ENCODE measurements at regions not wholly inside any gene's neighbourhood (a gene's known extent, or its start where the extent isn't known, plus 50 kb on each side); places are given as distances from the start of the nearest gene placed in this dataset.

DNA sequence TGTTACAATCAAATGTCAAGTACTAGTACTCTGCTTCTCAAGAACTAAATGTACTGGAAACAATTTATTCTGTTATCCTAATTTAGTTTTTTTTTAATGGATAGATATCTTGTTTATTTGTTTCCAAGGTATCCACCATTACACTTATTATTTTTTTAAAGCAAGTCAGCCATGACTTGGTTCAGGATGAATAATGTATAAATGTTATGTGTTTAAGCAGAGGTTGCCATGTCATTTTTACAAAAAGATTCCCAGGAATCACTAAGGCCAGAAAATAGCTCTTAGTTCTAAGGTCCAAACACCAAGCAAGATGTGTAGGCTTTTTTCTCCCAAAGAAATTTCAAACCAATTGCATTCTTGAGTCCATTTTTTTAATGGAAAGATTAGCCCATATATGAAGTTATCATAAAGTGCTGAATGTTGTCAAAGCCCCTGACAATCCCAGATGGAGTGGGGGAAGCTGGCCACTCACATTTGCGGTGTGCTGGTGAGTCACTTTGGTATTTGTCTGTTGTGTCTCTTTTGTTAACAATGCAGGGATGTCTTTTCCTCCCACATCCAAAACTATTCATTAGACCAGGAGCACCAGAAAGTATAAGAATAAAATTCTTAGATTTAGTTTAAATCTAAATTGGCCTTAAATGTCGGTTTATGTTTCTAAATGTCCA is 158.9 kb downstream of the COL6A3 start:
- no peak overlapping the region for H3K4me3 ChIP-seq (ENCODE audit: insufficient read length, low read depth)
- H3K9me3 ChIP-seq (ENCODE audit: insufficient read depth, low read length): no peaks in the 10 kb centered on the region
- no peaks in the 10 kb centered on the region for H3K4me1 ChIP-seq (ENCODE audit: insufficient read depth, insufficient read length)
- no peaks in the 10 kb centered on the region for H3K36me3 ChIP-seq (ENCODE audit: insufficient read depth, insufficient read length, low read length)
- TF ChIP-seq SUZ12 (IDR thresholded peaks at IDR 0.05; ENCODE audit: extremely low read depth, insufficient read depth, insufficient read length) (no peak), ZNF274 (IDR thresholded peaks at IDR 0.05; ENCODE audit: low read depth, low read length) (no peak), YY1 (IDR thresholded peaks at IDR 0.05; ENCODE audit: insufficient read depth, insufficient read length) (no peak)
- DNase-seq (ENCODE audit: low read depth, low spot score): no peak
- no peak overlapping the region for H3K9ac ChIP-seq (ENCODE audit: insufficient read length, low read depth)
- H3K27me3 ChIP-seq (ENCODE audit: insufficient read depth, insufficient read length): no peaks in the 10 kb centered on the region

GRCh38 chr2:237256887-237257286 is 157.1 kb downstream of the COL6A3 start:
- no peak overlapping the region for H3K9ac ChIP-seq (ENCODE audit: insufficient read length, low read depth)
- no peaks in the 10 kb centered on the region for H3K36me3 ChIP-seq (ENCODE audit: insufficient read depth, insufficient read length, low read length)
- no peak for DNase-seq (ENCODE audit: low read depth, low spot score)
- no peaks in the 10 kb centered on the region for H3K4me1 ChIP-seq (ENCODE audit: insufficient read depth, insufficient read length)
- H3K27me3 ChIP-seq (ENCODE audit: insufficient read depth, insufficient read length): no peaks in the 10 kb centered on the region
- TF ChIP-seq YY1 (IDR thresholded peaks at IDR 0.05; ENCODE audit: insufficient read depth, insufficient read length): no peak
- no peak for TF ChIP-seq ZNF274 (IDR thresholded peaks at IDR 0.05; ENCODE audit: low read depth, low read length)
- no peak for TF ChIP-seq SUZ12 (IDR thresholded peaks at IDR 0.05; ENCODE audit: extremely low read depth, insufficient read depth, insufficient read length)
- H3K9me3 ChIP-seq (ENCODE audit: insufficient read depth, low read length): no peaks in the 10 kb centered on the region
- H3K4me3 ChIP-seq (ENCODE audit: insufficient read length, low read depth): no peak overlapping the region

DNA sequence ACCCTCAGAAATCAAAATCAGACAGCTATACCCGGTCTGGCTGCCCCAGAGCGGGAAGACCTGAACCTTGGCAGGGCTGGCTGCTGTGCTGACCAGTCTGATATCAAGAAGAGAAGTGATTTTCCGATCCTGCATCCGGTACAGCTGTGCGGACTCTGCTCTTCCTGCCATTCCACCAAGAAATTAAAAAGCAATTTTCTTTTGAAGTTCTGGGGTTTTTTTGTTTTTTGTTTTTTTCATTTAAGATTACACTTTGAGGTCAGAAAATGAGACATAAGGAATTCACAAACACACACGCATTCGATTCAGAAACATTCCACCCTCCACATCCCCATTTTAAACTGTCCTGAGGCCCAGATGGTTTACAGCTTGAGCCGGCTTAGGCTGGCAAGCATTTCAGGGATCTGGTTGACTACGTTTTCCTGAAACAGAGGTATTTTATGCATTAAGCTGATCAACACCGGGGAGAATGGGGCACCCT is 156.5 kb downstream of the COL6A3 start:
- Histone ChIP-seq H3K4me3 (ENCODE audit: insufficient read length, low read depth) (no peak overlapping the region), H3K9ac (ENCODE audit: insufficient read length, low read depth) (no peak overlapping the region), H3K9me3 (ENCODE audit: insufficient read depth, low read length) (no peaks in the 10 kb centered on the region), H3K36me3 (ENCODE audit: insufficient read depth, insufficient read length, low read length) (no peaks in the 10 kb centered on the region), H3K27me3 (ENCODE audit: insufficient read depth, insufficient read length) (no peaks in the 10 kb centered on the region), H3K4me1 (ENCODE audit: insufficient read depth, insufficient read length) (no peaks in the 10 kb centered on the region)
- no peak for TF ChIP-seq ZNF274 (IDR thresholded peaks at IDR 0.05; ENCODE audit: low read depth, low read length)
- no peak for TF ChIP-seq SUZ12 (IDR thresholded peaks at IDR 0.05; ENCODE audit: extremely low read depth, insufficient read depth, insufficient read length)
- no peak for TF ChIP-seq YY1 (IDR thresholded peaks at IDR 0.05; ENCODE audit: insufficient read depth, insufficient read length)
- DNase-seq (ENCODE audit: low read depth, low spot score): no peak

- Histone ChIP-seq H3K4me1 (ENCODE audit: insufficient read depth, insufficient read length) (no peaks in the 10 kb centered on the region), H3K27me3 (ENCODE audit: insufficient read depth, insufficient read length) (no peaks in the 10 kb centered on the region), H3K9ac (ENCODE audit: insufficient read length, low read depth) (no peak overlapping the region), H3K9me3 (ENCODE audit: insufficient read depth, low read length) (no peaks in the 10 kb centered on the region), H3K36me3 (ENCODE audit: insufficient read depth, insufficient read length, low read length) (no peaks in the 10 kb centered on the region), H3K4me3 (ENCODE audit: insufficient read length, low read depth) (no peak overlapping the region)
- no peak for TF ChIP-seq SUZ12 (IDR thresholded peaks at IDR 0.05; ENCODE audit: extremely low read depth, insufficient read depth, insufficient read length)
- TF ChIP-seq YY1 (IDR thresholded peaks at IDR 0.05; ENCODE audit: insufficient read depth, insufficient read length): no peak
- TF ChIP-seq ZNF274 (IDR thresholded peaks at IDR 0.05; ENCODE audit: low read depth, low read length): no peak
- no peak for DNase-seq (ENCODE audit: low read depth, low spot score)
These were observed 155.8 kb downstream of the COL6A3 start for GRCh38 chr2:237258116-237258515.

DNA sequence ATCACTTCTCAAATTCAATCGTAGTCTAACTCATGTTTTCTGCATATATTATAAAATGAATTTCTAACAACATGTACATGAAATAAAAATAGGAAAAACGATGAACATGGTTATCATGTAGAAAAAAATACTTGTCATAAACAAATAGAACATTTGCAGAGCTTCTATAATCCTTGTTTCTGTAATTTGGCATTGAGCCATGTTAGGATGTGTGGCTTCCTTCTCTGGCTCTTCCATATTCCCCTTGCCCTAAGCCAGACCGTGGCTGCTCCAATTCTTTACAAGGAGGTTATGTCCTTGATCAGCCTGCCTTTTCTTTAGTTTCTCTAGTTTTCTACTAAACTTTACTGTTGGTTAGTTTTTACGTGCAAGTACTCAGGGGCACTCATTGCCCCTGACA is 155.3 kb downstream of the COL6A3 start:
- H3K27me3 ChIP-seq (ENCODE audit: insufficient read depth, insufficient read length): no peaks in the 10 kb centered on the region
- TF ChIP-seq SUZ12 (IDR thresholded peaks at IDR 0.05; ENCODE audit: extremely low read depth, insufficient read depth, insufficient read length) (no peak), ZNF274 (IDR thresholded peaks at IDR 0.05; ENCODE audit: low read depth, low read length) (no peak), YY1 (IDR thresholded peaks at IDR 0.05; ENCODE audit: insufficient read depth, insufficient read length) (no peak)
- no peaks in the 10 kb centered on the region for H3K9me3 ChIP-seq (ENCODE audit: insufficient read depth, low read length)
- H3K4me3 ChIP-seq (ENCODE audit: insufficient read length, low read depth): no peak overlapping the region
- DNase-seq (ENCODE audit: low read depth, low spot score): no peak
- H3K9ac ChIP-seq (ENCODE audit: insufficient read length, low read depth): no peak overlapping the region
- H3K4me1 ChIP-seq (ENCODE audit: insufficient read depth, insufficient read length): no peaks in the 10 kb centered on the region
- no peaks in the 10 kb centered on the region for H3K36me3 ChIP-seq (ENCODE audit: insufficient read depth, insufficient read length, low read length)

- no peak overlapping the region for H3K4me3 ChIP-seq (ENCODE audit: insufficient read length, low read depth)
- H3K9ac ChIP-seq (ENCODE audit: insufficient read length, low read depth): no peak overlapping the region
- H3K9me3 ChIP-seq (ENCODE audit: insufficient read depth, low read length): no peaks in the 10 kb centered on the region
- no peak for TF ChIP-seq ZNF274 (IDR thresholded peaks at IDR 0.05; ENCODE audit: low read depth, low read length)
- TF ChIP-seq YY1 (IDR thresholded peaks at IDR 0.05; ENCODE audit: insufficient read depth, insufficient read length): no peak
- no peak for TF ChIP-seq SUZ12 (IDR thresholded peaks at IDR 0.05; ENCODE audit: extremely low read depth, insufficient read depth, insufficient read length)
- no peaks in the 10 kb centered on the region for H3K27me3 ChIP-seq (ENCODE audit: insufficient read depth, insufficient read length)
- no peaks in the 10 kb centered on the region for H3K36me3 ChIP-seq (ENCODE audit: insufficient read depth, insufficient read length, low read length)
- H3K4me1 ChIP-seq (ENCODE audit: insufficient read depth, insufficient read length): no peaks in the 10 kb centered on the region
- no peak for DNase-seq (ENCODE audit: low read depth, low spot score)
These were observed 154.8 kb downstream of the COL6A3 start for GRCh38 chr2:237259201-237259600.

GRCh38 chr2:237260039-237260620 is 153.8 kb downstream of the COL6A3 start:
- Histone ChIP-seq H3K9me3 (ENCODE audit: insufficient read depth, low read length) (no peaks in the 10 kb centered on the region), H3K4me1 (ENCODE audit: insufficient read depth, insufficient read length) (no peaks in the 10 kb centered on the region), H3K4me3 (ENCODE audit: insufficient read length, low read depth) (no peak overlapping the region), H3K36me3 (ENCODE audit: insufficient read depth, insufficient read length, low read length) (no peaks in the 10 kb centered on the region), H3K27me3 (ENCODE audit: insufficient read depth, insufficient read length) (no peaks in the 10 kb centered on the region), H3K9ac (ENCODE audit: insufficient read length, low read depth) (no peak overlapping the region)
- DNase-seq (ENCODE audit: low read depth, low spot score): no peak
- no peak for TF ChIP-seq SUZ12 (IDR thresholded peaks at IDR 0.05; ENCODE audit: extremely low read depth, insufficient read depth, insufficient read length)
- no peak for TF ChIP-seq YY1 (IDR thresholded peaks at IDR 0.05; ENCODE audit: insufficient read depth, insufficient read length)
- no peak for TF ChIP-seq ZNF274 (IDR thresholded peaks at IDR 0.05; ENCODE audit: low read depth, low read length)

Data from NT2/D1 (cell line).